ENCODE measurements at regions not wholly inside any gene's neighbourhood (a gene's known extent, or its start where the extent isn't known, plus 50 kb on each side); places are given as distances from the start of the nearest gene placed in this dataset.

DNA sequence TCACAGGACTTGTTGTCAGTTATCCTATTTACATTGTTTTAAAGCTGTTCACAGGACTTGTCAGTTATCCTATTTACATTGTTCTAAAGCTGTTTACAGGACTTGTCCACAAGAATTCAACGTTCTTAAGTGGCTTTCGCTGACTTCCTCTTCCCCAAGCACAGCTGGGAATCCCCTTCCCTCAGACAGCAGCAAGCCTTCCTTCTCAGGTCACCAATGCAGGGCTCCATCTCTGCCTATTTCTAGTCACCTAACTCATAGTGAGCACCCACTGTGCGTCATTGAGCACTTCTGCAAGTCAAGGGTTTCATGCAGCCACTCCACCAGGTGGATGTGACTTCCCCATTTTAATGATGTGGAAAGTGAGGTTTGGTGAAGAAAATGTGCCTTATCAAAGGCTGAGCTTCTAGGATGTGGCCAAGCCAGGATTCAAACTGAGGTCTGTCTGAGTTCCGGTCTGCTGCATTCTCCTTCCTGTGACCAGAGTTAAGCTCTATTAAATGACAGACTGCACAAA, 109.8 kb upstream of the ZNF462 start:
- TF ChIP-seq, protein P1, sequence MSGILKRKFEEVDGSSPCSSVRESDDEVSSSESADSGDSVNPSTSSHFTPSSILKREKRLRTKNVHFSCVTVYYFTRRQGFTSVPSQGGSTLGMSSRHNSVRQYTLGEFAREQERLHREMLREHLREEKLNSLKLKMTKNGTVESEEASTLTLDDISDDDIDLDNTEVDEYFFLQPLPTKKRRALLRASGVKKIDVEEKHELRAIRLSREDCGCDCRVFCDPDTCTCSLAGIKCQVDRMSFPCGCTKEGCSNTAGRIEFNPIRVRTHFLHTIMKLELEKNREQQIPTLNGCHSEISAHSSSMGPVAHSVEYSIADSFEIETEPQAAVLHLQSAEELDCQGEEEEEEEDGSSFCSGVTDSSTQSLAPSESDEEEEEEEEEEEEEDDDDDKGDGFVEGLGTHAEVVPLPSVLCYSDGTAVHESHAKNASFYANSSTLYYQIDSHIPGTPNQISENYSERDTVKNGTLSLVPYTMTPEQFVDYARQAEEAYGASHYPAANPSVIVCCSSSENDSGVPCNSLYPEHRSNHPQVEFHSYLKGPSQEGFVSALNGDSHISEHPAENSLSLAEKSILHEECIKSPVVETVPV (CRISPR knock-in tag; IDR thresholded peaks at IDR 0.05), result no peak
- no peak for TF ChIP-seq TOX (CRISPR knock-in tag; IDR thresholded peaks at IDR 0.05; ENCODE audit: borderline replicate concordance)
- TF ChIP-seq ARNTL (CRISPR knock-in tag; IDR thresholded peaks at IDR 0.05; ENCODE audit: borderline replicate concordance, low read depth), result no peak
- TF ChIP-seq ISL1 (CRISPR knock-in tag; IDR thresholded peaks at IDR 0.05), result no peak
- ATAC-seq, result no peak

DNA sequence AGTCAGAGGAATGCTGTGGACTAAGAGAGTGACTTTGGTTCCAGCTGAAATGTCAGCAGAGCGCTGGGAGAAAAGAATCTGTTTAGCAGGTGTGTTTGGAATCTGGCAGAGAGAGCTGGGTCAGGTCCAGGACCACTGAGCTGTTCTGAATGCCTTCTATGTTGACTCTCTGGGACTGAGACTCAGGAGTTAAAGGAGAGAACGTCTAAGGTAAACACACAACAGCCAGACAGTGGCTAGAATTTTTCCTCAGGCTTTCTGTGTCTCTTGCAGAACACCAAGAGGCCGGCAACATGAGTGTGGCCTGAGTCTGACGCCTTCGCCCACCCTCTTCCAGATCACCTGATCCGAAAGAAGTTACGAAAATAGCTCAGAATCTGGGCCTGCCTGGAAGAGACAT, 107.2 kb upstream of the ZNF462 start:
- ATAC-seq, result no peak
- no peak for TF ChIP-seq ISL1 (CRISPR knock-in tag; IDR thresholded peaks at IDR 0.05)
- TF ChIP-seq RARB (CRISPR knock-in tag; IDR thresholded peaks at IDR 0.05), result no peak
- TF ChIP-seq, protein P1 (CRISPR knock-in tag; IDR thresholded peaks at IDR 0.05), result no peak
- TF ChIP-seq CSDC2 (CRISPR knock-in tag; IDR thresholded peaks at IDR 0.05), result no peak
- TF ChIP-seq OSR1 (CRISPR knock-in tag; IDR thresholded peaks at IDR 0.05), result no peak
- no peak for TF ChIP-seq ZFP30 (CRISPR knock-in tag; IDR thresholded peaks at IDR 0.05)
- no peak for TF ChIP-seq ZNF70 (CRISPR knock-in tag; IDR thresholded peaks at IDR 0.05)
- no peak for TF ChIP-seq ZNF8 (CRISPR knock-in tag; IDR thresholded peaks at IDR 0.05)
- no peak for TF ChIP-seq GLIS3 (CRISPR knock-in tag; IDR thresholded peaks at IDR 0.05)
- no peak for TF ChIP-seq ARNTL (CRISPR knock-in tag; IDR thresholded peaks at IDR 0.05; ENCODE audit: borderline replicate concordance, low read depth)
- TF ChIP-seq ZNF565 (CRISPR knock-in tag; conservative IDR thresholded peaks at IDR 0.05; ENCODE audit: low read depth), result no peak
- TF ChIP-seq, protein P2, sequence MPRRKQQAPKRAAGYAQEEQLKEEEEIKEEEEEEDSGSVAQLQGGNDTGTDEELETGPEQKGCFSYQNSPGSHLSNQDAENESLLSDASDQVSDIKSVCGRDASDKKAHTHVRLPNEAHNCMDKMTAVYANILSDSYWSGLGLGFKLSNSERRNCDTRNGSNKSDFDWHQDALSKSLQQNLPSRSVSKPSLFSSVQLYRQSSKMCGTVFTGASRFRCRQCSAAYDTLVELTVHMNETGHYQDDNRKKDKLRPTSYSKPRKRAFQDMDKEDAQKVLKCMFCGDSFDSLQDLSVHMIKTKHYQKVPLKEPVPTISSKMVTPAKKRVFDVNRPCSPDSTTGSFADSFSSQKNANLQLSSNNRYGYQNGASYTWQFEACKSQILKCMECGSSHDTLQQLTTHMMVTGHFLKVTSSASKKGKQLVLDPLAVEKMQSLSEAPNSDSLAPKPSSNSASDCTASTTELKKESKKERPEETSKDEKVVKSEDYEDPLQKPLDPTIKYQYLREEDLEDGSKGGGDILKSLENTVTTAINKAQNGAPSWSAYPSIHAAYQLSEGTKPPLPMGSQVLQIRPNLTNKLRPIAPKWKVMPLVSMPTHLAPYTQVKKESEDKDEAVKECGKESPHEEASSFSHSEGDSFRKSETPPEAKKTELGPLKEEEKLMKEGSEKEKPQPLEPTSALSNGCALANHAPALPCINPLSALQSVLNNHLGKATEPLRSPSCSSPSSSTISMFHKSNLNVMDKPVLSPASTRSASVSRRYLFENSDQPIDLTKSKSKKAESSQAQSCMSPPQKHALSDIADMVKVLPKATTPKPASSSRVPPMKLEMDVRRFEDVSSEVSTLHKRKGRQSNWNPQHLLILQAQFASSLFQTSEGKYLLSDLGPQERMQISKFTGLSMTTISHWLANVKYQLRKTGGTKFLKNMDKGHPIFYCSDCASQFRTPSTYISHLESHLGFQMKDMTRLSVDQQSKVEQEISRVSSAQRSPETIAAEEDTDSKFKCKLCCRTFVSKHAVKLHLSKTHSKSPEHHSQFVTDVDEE (CRISPR knock-in tag; IDR thresholded peaks at IDR 0.05), result no peak
- TF ChIP-seq ZC3H10 (CRISPR knock-in tag; IDR thresholded peaks at IDR 0.05), result no peak
- no peak for TF ChIP-seq BACH2 (CRISPR knock-in tag; IDR thresholded peaks at IDR 0.05; ENCODE audit: borderline replicate concordance)
- TF ChIP-seq, protein P3, sequence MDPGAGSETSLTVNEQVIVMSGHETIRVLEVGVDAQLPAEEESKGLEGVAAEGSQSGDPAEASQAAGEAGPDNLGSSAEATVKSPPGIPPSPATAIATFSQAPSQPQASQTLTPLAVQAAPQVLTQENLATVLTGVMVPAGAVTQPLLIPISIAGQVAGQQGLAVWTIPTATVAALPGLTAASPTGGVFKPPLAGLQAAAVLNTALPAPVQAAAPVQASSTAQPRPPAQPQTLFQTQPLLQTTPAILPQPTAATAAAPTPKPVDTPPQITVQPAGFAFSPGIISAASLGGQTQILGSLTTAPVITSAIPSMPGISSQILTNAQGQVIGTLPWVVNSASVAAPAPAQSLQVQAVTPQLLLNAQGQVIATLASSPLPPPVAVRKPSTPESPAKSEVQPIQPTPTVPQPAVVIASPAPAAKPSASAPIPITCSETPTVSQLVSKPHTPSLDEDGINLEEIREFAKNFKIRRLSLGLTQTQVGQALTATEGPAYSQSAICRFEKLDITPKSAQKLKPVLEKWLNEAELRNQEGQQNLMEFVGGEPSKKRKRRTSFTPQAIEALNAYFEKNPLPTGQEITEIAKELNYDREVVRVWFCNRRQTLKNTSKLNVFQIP (CRISPR knock-in tag; IDR thresholded peaks at IDR 0.05; ENCODE audit: borderline replicate concordance, low read depth), result no peak
- TF ChIP-seq, protein P4, sequence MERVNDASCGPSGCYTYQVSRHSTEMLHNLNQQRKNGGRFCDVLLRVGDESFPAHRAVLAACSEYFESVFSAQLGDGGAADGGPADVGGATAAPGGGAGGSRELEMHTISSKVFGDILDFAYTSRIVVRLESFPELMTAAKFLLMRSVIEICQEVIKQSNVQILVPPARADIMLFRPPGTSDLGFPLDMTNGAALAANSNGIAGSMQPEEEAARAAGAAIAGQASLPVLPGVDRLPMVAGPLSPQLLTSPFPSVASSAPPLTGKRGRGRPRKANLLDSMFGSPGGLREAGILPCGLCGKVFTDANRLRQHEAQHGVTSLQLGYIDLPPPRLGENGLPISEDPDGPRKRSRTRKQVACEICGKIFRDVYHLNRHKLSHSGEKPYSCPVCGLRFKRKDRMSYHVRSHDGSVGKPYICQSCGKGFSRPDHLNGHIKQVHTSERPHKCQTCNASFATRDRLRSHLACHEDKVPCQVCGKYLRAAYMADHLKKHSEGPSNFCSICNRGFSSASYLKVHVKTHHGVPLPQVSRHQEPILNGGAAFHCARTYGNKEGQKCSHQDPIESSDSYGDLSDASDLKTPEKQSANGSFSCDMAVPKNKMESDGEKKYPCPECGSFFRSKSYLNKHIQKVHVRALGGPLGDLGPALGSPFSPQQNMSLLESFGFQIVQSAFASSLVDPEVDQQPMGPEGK (CRISPR knock-in tag; IDR thresholded peaks at IDR 0.05; ENCODE audit: borderline replicate concordance), result no peak
- no peak for TF ChIP-seq PPARA (CRISPR knock-in tag; IDR thresholded peaks at IDR 0.05; ENCODE audit: borderline replicate concordance)
- TF ChIP-seq ZFP3 (CRISPR knock-in tag; IDR thresholded peaks at IDR 0.05), result no peak

DNA sequence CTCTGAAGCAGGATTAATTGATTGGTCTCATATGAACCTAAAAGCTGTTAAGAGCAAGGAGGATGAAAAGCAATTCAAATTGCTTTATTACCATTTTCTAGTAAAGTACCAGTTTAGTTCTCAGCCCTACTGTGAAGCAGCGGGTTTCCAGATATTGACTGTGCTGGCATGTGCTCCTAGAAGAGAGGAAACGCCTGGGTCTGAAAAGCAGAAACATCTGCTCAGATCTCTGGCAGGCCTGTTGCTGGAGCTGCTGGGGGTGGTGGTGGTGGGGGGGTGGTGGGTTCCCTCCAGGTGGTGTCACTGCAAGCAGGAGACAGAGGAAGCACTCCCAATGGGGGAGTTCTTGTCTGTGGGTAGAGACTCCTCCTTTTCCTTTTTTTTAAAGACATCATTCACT, 105.5 kb upstream of the ZNF462 start:
- ATAC-seq, result no peak
- no peak for TF ChIP-seq TCF4 (CRISPR knock-in tag; IDR thresholded peaks at IDR 0.05; ENCODE audit: borderline replicate concordance)
- no peak for TF ChIP-seq ZNF70 (CRISPR knock-in tag; IDR thresholded peaks at IDR 0.05)
- no peak for TF ChIP-seq SNAI2 (CRISPR knock-in tag; IDR thresholded peaks at IDR 0.05)
